ENCODE measurements at regions not wholly inside any gene's neighbourhood (a gene's known extent, or its start where the extent isn't known, plus 50 kb on each side); places are given as distances from the start of the nearest gene placed in this dataset.

DNA sequence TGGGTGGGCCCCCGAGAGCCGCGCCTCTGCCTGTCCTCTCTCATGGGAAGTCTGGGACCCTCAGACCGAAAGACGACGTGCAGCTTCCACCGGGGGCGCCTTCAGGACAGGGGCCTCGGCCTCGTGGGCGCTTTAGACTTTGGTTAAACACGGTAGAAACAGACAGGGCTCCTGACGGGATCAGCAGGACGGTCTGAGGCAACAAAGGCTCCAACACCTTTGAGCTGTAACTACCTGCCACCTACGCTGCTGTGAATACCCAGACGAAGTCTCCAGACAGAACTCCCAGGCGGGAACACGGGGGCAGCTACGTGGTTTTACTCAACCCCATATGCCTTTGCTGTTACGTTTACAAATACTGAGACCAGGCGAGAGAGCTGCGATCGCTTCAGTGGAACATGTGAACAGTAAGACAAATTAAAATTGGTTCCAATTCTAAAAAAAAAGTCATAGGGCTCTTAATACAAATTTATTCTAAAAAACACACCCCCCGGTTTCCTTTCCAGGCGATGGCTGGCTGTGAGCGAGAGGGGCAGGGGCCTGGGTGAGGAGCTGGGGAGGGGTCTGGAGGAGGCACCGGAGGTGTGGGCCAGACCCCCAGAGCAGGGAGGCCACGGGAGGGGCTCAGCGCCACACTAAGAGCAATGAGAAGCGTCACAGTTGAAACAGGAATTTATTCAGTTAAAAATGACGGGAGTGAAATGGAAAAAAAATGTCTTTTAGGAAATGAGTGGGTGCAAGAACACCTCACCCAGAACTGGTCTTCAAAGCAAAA is 453.2 kb downstream of the QKI start:
- WGBS = 83% methylated on average over 29 of the region's 31 CpGs

DNA sequence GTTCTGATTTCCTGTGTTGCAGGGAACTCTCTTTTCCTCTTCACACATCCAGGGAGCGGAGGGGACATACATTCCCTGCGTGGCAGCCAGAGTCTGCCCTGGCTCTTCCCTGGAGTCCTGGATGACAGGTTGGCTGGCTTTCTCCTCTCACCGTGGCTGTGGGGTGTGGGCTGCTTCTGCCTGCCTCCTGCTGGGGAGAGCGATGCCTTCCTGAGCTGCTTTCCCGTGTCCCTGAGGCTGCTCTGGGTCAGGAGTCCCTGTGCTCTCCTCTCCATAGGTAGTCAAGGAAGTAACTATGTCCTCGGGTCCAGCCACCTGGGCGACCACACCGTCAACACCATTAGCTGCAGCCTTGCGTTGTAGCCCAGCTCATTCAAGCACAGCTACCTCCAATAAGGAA is 451.7 kb downstream of the QKI start:
- TF ChIP-seq POLR2A (IDR thresholded peaks at IDR 0.05) = no peak
- TF ChIP-seq POLR2AphosphoS5 (IDR thresholded peaks at IDR 0.05) = no peak
- TF ChIP-seq, protein P1, sequence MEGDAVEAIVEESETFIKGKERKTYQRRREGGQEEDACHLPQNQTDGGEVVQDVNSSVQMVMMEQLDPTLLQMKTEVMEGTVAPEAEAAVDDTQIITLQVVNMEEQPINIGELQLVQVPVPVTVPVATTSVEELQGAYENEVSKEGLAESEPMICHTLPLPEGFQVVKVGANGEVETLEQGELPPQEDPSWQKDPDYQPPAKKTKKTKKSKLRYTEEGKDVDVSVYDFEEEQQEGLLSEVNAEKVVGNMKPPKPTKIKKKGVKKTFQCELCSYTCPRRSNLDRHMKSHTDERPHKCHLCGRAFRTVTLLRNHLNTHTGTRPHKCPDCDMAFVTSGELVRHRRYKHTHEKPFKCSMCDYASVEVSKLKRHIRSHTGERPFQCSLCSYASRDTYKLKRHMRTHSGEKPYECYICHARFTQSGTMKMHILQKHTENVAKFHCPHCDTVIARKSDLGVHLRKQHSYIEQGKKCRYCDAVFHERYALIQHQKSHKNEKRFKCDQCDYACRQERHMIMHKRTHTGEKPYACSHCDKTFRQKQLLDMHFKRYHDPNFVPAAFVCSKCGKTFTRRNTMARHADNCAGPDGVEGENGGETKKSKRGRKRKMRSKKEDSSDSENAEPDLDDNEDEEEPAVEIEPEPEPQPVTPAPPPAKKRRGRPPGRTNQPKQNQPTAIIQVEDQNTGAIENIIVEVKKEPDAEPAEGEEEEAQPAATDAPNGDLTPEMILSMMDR (IDR thresholded peaks at IDR 0.05) = no peak
- DNase-seq (ENCODE audit: low spot score) = no peak
- H3K36me3 ChIP-seq = no peaks in the 10 kb centered on the region
- intact Hi-C loops (cut with DNase I) = no loop called here
- H3K9me3 ChIP-seq = no peaks in the 10 kb centered on the region
- no peaks in the 10 kb centered on the region for H3K27me3 ChIP-seq (replicated peaks; ENCODE audit: insufficient read depth)
- H3K4me1 ChIP-seq (replicated peaks) = no peaks in the 10 kb centered on the region
- H3K4me3 ChIP-seq = no peak overlapping the region
- WGBS = 72% methylated on average over 9 of the region's 9 CpGs
- no peak overlapping the region for H3K27ac ChIP-seq

More for the DNA sequence above, 453.2 kb downstream of the QKI start:
- H3K36me3 ChIP-seq = no peaks in the 10 kb centered on the region
- TF ChIP-seq POLR2AphosphoS5 (IDR thresholded peaks at IDR 0.05) = no peak
- TF ChIP-seq POLR2A (IDR thresholded peaks at IDR 0.05) = no peak
- TF ChIP-seq, protein P1 (IDR thresholded peaks at IDR 0.05) = no peak
- no peak for DNase-seq (ENCODE audit: low spot score)
- no peaks in the 10 kb centered on the region for H3K9me3 ChIP-seq
- H3K27me3 ChIP-seq (replicated peaks; ENCODE audit: insufficient read depth) = no peaks in the 10 kb centered on the region
- intact Hi-C loops (cut with DNase I) = no loop called here
- H3K4me3 ChIP-seq = no peak overlapping the region
- no peak overlapping the region for H3K27ac ChIP-seq
- H3K4me1 ChIP-seq (replicated peaks) = no peaks in the 10 kb centered on the region

DNA sequence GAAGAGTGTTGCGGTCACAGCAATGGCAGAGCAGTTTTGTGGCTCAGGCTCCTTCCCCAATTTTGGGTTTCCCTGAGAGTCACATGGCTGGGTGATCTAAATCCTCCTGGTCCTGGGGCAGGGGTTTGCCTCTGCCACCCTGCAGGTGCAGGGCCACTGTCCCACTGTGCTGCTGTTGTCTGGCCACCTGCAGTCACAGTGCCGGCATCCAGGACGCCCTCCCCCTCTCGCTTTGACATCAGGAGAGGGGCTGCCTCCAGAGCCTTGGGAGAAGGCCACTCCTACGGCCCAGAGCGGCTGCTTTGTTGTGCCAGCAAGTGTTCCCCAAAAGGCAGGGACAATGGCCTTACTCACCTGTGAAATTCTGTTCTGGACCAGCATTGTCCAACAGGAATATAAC is 449.0 kb downstream of the QKI start:
- no peak for DNase-seq (ENCODE audit: low spot score)
- Histone ChIP-seq H3K4me1 (replicated peaks) (no peaks in the 10 kb centered on the region), H3K27me3 (replicated peaks; ENCODE audit: insufficient read depth) (no peaks in the 10 kb centered on the region), H3K9me3 (no peaks in the 10 kb centered on the region), H3K4me3 (no peak overlapping the region), H3K27ac (no peak overlapping the region), H3K36me3 (no peaks in the 10 kb centered on the region)
- intact Hi-C loops (cut with DNase I) = no loop called here
- 90% methylated on average over 6 of the region's 6 CpGs for WGBS
- TF ChIP-seq POLR2A (IDR thresholded peaks at IDR 0.05) (no peak), POLR2AphosphoS5 (IDR thresholded peaks at IDR 0.05) (no peak)
- TF ChIP-seq, protein P1 (IDR thresholded peaks at IDR 0.05) = no peak

DNA sequence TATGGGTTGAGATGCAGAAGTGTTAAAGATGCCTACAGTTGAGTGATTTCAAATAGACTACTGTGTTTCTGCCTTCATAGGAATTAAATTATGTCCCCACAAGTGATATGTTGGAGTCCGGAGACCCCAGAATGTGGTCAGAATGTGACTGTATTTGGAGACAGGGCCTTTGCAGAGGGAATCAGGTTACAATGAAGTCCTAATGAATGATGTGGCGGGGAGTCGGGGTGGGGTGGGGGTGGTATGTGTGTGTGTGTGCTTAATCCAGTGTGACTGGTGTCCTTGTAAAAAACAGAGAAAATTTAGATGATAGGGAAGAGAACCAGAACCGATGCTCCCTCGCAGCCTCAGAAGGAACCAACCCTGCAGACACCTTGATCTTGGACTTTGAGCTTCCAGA is 448.2 kb downstream of the QKI start:
- DNase-seq (ENCODE audit: low spot score) = no peak
- H3K36me3 ChIP-seq = no peaks in the 10 kb centered on the region
- 81% methylated on average over 5 of the region's 5 CpGs for WGBS

More for the DNA sequence above, 448.2 kb downstream of the QKI start:
- H3K27me3 ChIP-seq (replicated peaks; ENCODE audit: insufficient read depth) = no peaks in the 10 kb centered on the region
- H3K4me3 ChIP-seq = no peak overlapping the region
- intact Hi-C loops (cut with DNase I) = no loop called here
- H3K9me3 ChIP-seq = no peaks in the 10 kb centered on the region
- H3K27ac ChIP-seq = no peak overlapping the region
- no peaks in the 10 kb centered on the region for H3K4me1 ChIP-seq (replicated peaks)
- no peak for TF ChIP-seq POLR2AphosphoS5 (IDR thresholded peaks at IDR 0.05)
- TF ChIP-seq, protein P1 (IDR thresholded peaks at IDR 0.05) = no peak
- no peak for TF ChIP-seq POLR2A (IDR thresholded peaks at IDR 0.05)
